ENCODE measurements at regions not wholly inside any gene's neighbourhood (a gene's known extent, or its start where the extent isn't known, plus 50 kb on each side); places are given as distances from the start of the nearest gene placed in this dataset.

DNA sequence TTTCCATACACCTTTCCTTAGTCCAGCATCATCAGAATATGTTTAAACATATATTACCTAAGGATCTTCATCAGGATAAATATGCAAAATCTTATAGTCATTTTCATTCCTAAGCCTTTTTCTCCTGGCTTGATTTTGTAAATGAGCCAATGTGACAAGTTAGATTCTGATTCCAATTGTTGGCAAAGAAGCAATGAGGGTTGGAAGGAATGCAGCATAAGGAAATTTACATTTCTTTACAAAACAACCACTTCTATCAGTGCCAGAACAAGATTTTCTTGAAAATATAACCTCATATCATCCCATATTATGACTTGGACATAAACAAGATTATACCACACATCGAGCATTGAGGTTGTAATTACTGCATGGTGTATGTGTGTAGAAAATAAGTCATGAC, 508.1 kb downstream of the TRAM1L1 start:
- no peaks in the 10 kb centered on the region for H3K27me3 ChIP-seq (ENCODE audit: insufficient read depth, low read length)
- DNase-seq (ENCODE audit: insufficient read length, low spot score, missing footprints), result no peak
- TF ChIP-seq CTCF (IDR thresholded peaks at IDR 0.05; ENCODE audit: extremely low read depth, low read depth, low read length), result no peak
- H2AFZ ChIP-seq (ENCODE audit: low read length), result no peak overlapping the region
- H3K27ac ChIP-seq (ENCODE audit: low read depth, low read length), result no peak overlapping the region
- H3K4me3 ChIP-seq (ENCODE audit: insufficient read depth, low read length), result no peak overlapping the region
- no peaks in the 10 kb centered on the region for H3K36me3 ChIP-seq (ENCODE audit: insufficient read depth, low read length)
- H3K79me2 ChIP-seq (ENCODE audit: insufficient read depth, low read length), result no peaks in the 10 kb centered on the region
- H4K20me1 ChIP-seq (ENCODE audit: insufficient read depth, low read length), result no peaks in the 10 kb centered on the region
- H3K4me2 ChIP-seq (ENCODE audit: insufficient read depth, low read length), result no peak overlapping the region
- no peaks in the 10 kb centered on the region for H3K9me3 ChIP-seq (ENCODE audit: low read depth, low read length)
- no peaks in the 10 kb centered on the region for H3K4me1 ChIP-seq (ENCODE audit: insufficient read depth, low read length)

- Histone ChIP-seq H3K27ac (ENCODE audit: low read depth, low read length) (no peak overlapping the region), H4K20me1 (ENCODE audit: insufficient read depth, low read length) (no peaks in the 10 kb centered on the region), H3K4me3 (ENCODE audit: insufficient read depth, low read length) (no peak overlapping the region), H3K27me3 (ENCODE audit: insufficient read depth, low read length) (no peaks in the 10 kb centered on the region), H3K9me3 (ENCODE audit: low read depth, low read length) (no peaks in the 10 kb centered on the region), H2AFZ (ENCODE audit: low read length) (no peak overlapping the region), H3K79me2 (ENCODE audit: insufficient read depth, low read length) (no peaks in the 10 kb centered on the region), H3K36me3 (ENCODE audit: insufficient read depth, low read length) (no peaks in the 10 kb centered on the region), H3K4me1 (ENCODE audit: insufficient read depth, low read length) (no peaks in the 10 kb centered on the region), H3K4me2 (ENCODE audit: insufficient read depth, low read length) (no peak overlapping the region)
- TF ChIP-seq CTCF (IDR thresholded peaks at IDR 0.05; ENCODE audit: extremely low read depth, low read depth, low read length), result no peak
- DNase-seq (ENCODE audit: insufficient read length, low spot score, missing footprints), result no peak
Observed at GRCh38 chr4:116573540-116573939, 511.8 kb downstream of the TRAM1L1 start.

GRCh38 chr4:116561768-116562167, 523.6 kb downstream of the TRAM1L1 start:
- Histone ChIP-seq H3K4me3 (ENCODE audit: insufficient read depth, low read length) (no peak overlapping the region), H3K27me3 (ENCODE audit: insufficient read depth, low read length) (no peaks in the 10 kb centered on the region), H3K27ac (ENCODE audit: low read depth, low read length) (no peak overlapping the region), H2AFZ (ENCODE audit: low read length) (no peak overlapping the region), H3K36me3 (ENCODE audit: insufficient read depth, low read length) (no peaks in the 10 kb centered on the region), H3K4me1 (ENCODE audit: insufficient read depth, low read length) (no peaks in the 10 kb centered on the region), H4K20me1 (ENCODE audit: insufficient read depth, low read length) (no peaks in the 10 kb centered on the region), H3K4me2 (ENCODE audit: insufficient read depth, low read length) (no peak overlapping the region), H3K9me3 (ENCODE audit: low read depth, low read length) (peaks cover 4% of the 10 kb centered on the region), H3K79me2 (ENCODE audit: insufficient read depth, low read length) (no peaks in the 10 kb centered on the region)
- no peak for DNase-seq (ENCODE audit: insufficient read length, low spot score, missing footprints)
- no peak for TF ChIP-seq CTCF (IDR thresholded peaks at IDR 0.05; ENCODE audit: extremely low read depth, low read depth, low read length)

- Histone ChIP-seq H3K36me3 (ENCODE audit: insufficient read depth, low read length) (no peaks in the 10 kb centered on the region), H3K27me3 (ENCODE audit: insufficient read depth, low read length) (no peaks in the 10 kb centered on the region), H3K4me1 (ENCODE audit: insufficient read depth, low read length) (no peaks in the 10 kb centered on the region), H3K9me3 (ENCODE audit: low read depth, low read length) (no peaks in the 10 kb centered on the region), H3K4me2 (ENCODE audit: insufficient read depth, low read length) (no peak overlapping the region), H4K20me1 (ENCODE audit: insufficient read depth, low read length) (no peaks in the 10 kb centered on the region), H3K79me2 (ENCODE audit: insufficient read depth, low read length) (no peaks in the 10 kb centered on the region), H3K4me3 (ENCODE audit: insufficient read depth, low read length) (no peak overlapping the region), H3K27ac (ENCODE audit: low read depth, low read length) (no peak overlapping the region), H2AFZ (ENCODE audit: low read length) (no peak overlapping the region)
- DNase-seq (ENCODE audit: insufficient read length, low spot score, missing footprints), result no peak
- no peak for TF ChIP-seq CTCF (IDR thresholded peaks at IDR 0.05; ENCODE audit: extremely low read depth, low read depth, low read length)
Observed at GRCh38 chr4:116551806-116552205, 533.6 kb downstream of the TRAM1L1 start.

Measured in osteoblast (primary cell).